Upper lobe of left lung (tissue), 6 donors: ENCODE measurements at regions not wholly inside any gene's neighbourhood (a gene's known extent, or its start where the extent isn't known, plus 50 kb on each side); places are given as distances from the start of the nearest gene placed in this dataset.
A peak's percentile ranks its signal among the peaks of the same experiment; 100 is the strongest.

Source experiments
- ATAC-seq, 2 donors: fragments of 200-7000 bp; cut with Tn5 transposase; one replicate each; pipeline ENCODE4 v1.9.1; 2022; ENCODE audit warnings: mild to moderate bottlenecking in 2 of 2, moderate library complexity in 2 of 2; ENCODE audit not compliant: low FRiP score in 2 of 2
- DNase-seq, 2 donors: peaks; one replicate each; pipeline ENCODE4 v3.0.0-alpha.2; 2019 to 2020
- H3K27ac ChIP-seq, 4 donors: fragments of 200-600 bp; sonication (generic); one replicate each; pipeline ENCODE4 v1.5.1; 2016 to 2019
- H3K27me3 ChIP-seq, 4 donors: fragments of 200-600 bp; sonication (generic); one replicate each; pipeline ENCODE4 v1.5.1; 2017 to 2019
- H3K36me3 ChIP-seq, 4 donors: fragments of 200-600 bp; sonication (generic); one replicate each; pipeline ENCODE4 v1.5.1; 2016 to 2019
- H3K4me1 ChIP-seq, 4 donors: fragments of 200-600 bp; sonication (generic); one replicate each; pipeline ENCODE4 v1.5.1; 2018 to 2019
- H3K4me3 ChIP-seq, 4 donors: fragments of 200-600 bp; sonication (generic); one replicate each; pipeline ENCODE4 v1.5.1; 2017 to 2019; ENCODE audit warnings: mild to moderate bottlenecking in 2 of 4, moderate library complexity in 1 of 4
- H3K9me3 ChIP-seq, 4 donors: fragments of 200-600 bp; sonication (generic); one replicate each; pipeline ENCODE4 v1.5.1; 2018 to 2019
- EP300 ChIP-seq, 4 donors: sonication (generic); formaldehyde crosslinking; IDR thresholded peaks; one replicate each; pipeline ENCODE4 v1.5.1; 2017; ENCODE audit warnings: antibody characterized with exemption in 4 of 4, control low read depth in 2 of 4
- POLR2A ChIP-seq, 4 donors: fragments of 450-650 bp; IDR thresholded peaks; one replicate each; pipeline ENCODE4 v1.5.1; 2016 to 2017; ENCODE audit warnings: antibody characterized with exemption in 4 of 4, mild to moderate bottlenecking in 2 of 4
- POLR2AphosphoS5 ChIP-seq, 2 donors: sonication (generic); formaldehyde crosslinking; IDR thresholded peaks; one replicate each; pipeline ENCODE4 v1.5.1; 2017; ENCODE audit warnings: antibody characterized with exemption in 2 of 2
- WGBS, 2 donors: methylation state at CpG; one replicate each; pipeline ENCODE4 v1.1.5; 2017 to 2018; 5-methylcytosine and 5-hydroxymethylcytosine counted together
- TF ChIP-seq, protein P1 (sequence below), 6 experiments: fragments of 450-650 bp in 4 of 6; fragments of 200-600 bp in 2 of 6; sonication (generic) in 2 of 6; IDR thresholded peaks; one replicate each; pipeline ENCODE4 v1.5.1; 2016 to 2019; ENCODE audit warnings: antibody characterized with exemption in 6 of 6
- donor health status: DM: no; HTN: no; CAD: no; lungs with moderate emphysema.
- donor health status: DM: no; HTN: yes; CAD: no; lungs with severe emphysema.

DNA sequence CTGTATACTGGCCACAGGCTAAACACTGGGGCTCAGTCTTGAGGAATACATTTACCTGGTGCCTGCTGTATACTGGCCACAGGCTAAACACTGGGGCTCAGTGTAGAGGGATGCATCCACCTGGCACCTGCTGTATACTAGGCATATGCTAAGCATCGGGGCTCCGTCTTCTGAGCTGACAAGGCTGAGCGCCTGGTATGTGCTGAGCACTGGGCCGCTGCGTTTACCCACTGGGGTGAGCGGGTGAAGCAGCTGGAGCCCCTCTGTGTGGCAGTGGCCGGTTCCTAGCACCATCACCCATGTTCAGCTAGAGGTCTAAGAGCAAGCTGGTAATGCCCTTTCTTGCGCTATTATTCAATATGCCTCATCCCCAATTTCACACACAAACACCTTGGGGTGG, 93.4 kb downstream of the ADRA2C start:
- H3K4me1 ChIP-seq: peaks cover 0 to 8% (median 0%) of the 10 kb centered on the region in 4 donors
- TF ChIP-seq EP300 (IDR thresholded peaks at IDR 0.05): no peak
- no peak for TF ChIP-seq POLR2A (IDR thresholded peaks at IDR 0.05)
- TF ChIP-seq POLR2AphosphoS5 (IDR thresholded peaks at IDR 0.05): no peak
- TF ChIP-seq, protein P1, sequence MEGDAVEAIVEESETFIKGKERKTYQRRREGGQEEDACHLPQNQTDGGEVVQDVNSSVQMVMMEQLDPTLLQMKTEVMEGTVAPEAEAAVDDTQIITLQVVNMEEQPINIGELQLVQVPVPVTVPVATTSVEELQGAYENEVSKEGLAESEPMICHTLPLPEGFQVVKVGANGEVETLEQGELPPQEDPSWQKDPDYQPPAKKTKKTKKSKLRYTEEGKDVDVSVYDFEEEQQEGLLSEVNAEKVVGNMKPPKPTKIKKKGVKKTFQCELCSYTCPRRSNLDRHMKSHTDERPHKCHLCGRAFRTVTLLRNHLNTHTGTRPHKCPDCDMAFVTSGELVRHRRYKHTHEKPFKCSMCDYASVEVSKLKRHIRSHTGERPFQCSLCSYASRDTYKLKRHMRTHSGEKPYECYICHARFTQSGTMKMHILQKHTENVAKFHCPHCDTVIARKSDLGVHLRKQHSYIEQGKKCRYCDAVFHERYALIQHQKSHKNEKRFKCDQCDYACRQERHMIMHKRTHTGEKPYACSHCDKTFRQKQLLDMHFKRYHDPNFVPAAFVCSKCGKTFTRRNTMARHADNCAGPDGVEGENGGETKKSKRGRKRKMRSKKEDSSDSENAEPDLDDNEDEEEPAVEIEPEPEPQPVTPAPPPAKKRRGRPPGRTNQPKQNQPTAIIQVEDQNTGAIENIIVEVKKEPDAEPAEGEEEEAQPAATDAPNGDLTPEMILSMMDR (IDR thresholded peaks at IDR 0.05): no peak
- no peak overlapping the region for H3K27ac ChIP-seq
- no peak overlapping the region for H3K4me3 ChIP-seq
- no peaks in the 10 kb centered on the region for H3K9me3 ChIP-seq
- 95 to 100% methylated on average over 1 to 8 of the region's 8 CpGs for WGBS, 2 donors
- H3K27me3 ChIP-seq: peaks cover 0 to 2% (median 0%) of the 10 kb centered on the region in 4 donors
- DNase-seq (peak in 1 of 2 donors; percentile 29), ATAC-seq (no peak)
- H3K36me3 ChIP-seq: no peaks in the 10 kb centered on the region

DNA sequence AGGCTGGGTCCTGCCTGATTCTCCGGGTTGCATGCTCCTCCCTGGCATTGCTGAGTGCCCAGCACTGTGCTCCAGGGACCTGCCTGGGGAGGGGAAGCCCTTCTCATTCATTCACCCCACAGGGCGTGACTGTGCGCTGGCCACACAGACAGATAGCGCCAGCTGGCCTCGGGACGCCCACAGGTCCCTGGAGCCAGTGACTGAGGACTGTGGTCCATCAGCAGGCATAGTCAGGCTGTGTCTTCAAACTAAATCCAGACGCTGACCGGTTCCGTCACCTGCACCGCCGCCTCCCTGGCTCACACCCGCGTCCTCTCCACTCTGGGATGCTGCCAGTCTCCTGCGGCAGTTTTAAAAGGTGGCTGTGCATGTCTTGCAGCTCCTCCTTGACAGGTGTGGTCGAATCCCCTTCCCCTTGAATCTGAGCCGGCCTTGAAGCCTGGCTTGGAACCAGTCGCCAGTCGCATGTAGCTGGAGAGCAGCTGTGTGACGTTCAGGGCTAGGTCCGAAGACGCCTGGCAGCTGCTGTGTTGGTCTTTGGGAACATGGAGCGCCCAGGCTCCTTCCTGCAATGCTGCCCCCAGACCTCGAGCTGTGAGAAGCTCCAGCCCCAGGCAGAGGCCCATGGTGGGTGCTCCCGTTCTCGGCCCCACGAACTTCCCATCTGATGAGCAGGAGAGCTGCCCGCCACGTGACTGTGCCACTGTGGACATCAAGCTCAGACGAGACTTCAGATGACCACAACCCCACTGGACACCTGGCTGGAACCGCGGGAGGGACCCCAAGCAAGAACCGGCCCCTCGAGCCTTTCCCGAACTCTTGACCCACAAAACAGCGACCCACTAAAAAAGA, 94.1 kb downstream of the ADRA2C start:
- H3K36me3 ChIP-seq: no peaks in the 10 kb centered on the region
- peaks cover 0 to 8% (median 0%) of the 10 kb centered on the region in 4 donors for H3K4me1 ChIP-seq

DNA sequence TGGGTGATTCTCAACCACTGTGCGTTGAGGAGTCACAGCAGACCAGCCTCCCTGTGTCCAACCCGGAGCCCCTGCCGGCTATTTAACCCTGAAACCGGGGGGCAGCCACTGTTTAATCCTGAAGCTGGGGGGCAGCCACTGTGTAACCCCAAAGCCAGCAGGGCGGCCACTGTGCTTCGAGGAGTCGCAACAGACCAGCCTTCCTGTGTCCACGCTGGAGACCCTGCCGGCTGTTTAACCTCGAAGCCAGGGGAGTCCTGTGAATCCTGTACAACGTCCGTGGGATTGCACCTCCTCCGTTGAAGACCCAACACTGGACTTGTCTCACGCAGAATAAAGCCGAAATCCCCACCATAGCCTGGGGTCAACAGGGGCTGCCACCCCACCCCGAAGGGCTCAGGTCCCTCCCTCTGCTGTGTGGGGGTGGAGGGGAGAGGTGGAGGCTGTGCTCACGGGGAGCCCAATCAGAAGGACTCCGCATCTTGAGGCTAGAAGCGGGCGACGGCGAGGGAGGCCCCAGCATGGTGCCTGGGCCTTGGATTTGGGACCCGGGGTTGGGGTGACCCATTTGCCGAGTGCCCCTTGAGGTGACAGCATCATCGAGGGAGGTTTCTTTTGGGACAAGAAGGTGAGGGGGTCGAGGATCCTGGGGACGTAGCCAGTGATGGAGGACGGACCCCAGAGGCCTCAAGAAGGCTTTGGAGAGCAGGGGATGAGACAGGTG, 94.9 kb downstream of the ADRA2C start:
- no peaks in the 10 kb centered on the region for H3K36me3 ChIP-seq
- ATAC-seq (no peak), DNase-seq (peak in 1 of 2 donors; percentile 49)
- no peak overlapping the region for H3K4me3 ChIP-seq
- H3K9me3 ChIP-seq: no peaks in the 10 kb centered on the region
- peaks cover 0 to 8% (median 0%) of the 10 kb centered on the region in 4 donors for H3K4me1 ChIP-seq
- TF ChIP-seq POLR2AphosphoS5 (IDR thresholded peaks at IDR 0.05) (no peak), POLR2A (IDR thresholded peaks at IDR 0.05) (no peak), EP300 (IDR thresholded peaks at IDR 0.05) (no peak)
- TF ChIP-seq, protein P1 (IDR thresholded peaks at IDR 0.05): no peak
- H3K27ac ChIP-seq: no peak overlapping the region
- H3K27me3 ChIP-seq: no peaks in the 10 kb centered on the region
- 85 to 93% methylated on average over 27 to 28 of the region's 28 CpGs for WGBS, 2 donors

More for the DNA sequence above, 94.1 kb downstream of the ADRA2C start:
- no peak overlapping the region for H3K4me3 ChIP-seq
- ATAC-seq: no peak
- H3K27ac ChIP-seq: no peak overlapping the region
- no peaks in the 10 kb centered on the region for H3K9me3 ChIP-seq
- TF ChIP-seq POLR2A (IDR thresholded peaks at IDR 0.05) (no peak), POLR2AphosphoS5 (IDR thresholded peaks at IDR 0.05) (no peak), EP300 (IDR thresholded peaks at IDR 0.05) (no peak)
- TF ChIP-seq, protein P1 (IDR thresholded peaks at IDR 0.05): no peak
- peak in 1 of 2 donors; percentile 54 for DNase-seq
- 66 to 80% methylated on average over 11 to 34 of the region's 35 CpGs for WGBS, 2 donors
- H3K27me3 ChIP-seq: no peaks in the 10 kb centered on the region

DNA sequence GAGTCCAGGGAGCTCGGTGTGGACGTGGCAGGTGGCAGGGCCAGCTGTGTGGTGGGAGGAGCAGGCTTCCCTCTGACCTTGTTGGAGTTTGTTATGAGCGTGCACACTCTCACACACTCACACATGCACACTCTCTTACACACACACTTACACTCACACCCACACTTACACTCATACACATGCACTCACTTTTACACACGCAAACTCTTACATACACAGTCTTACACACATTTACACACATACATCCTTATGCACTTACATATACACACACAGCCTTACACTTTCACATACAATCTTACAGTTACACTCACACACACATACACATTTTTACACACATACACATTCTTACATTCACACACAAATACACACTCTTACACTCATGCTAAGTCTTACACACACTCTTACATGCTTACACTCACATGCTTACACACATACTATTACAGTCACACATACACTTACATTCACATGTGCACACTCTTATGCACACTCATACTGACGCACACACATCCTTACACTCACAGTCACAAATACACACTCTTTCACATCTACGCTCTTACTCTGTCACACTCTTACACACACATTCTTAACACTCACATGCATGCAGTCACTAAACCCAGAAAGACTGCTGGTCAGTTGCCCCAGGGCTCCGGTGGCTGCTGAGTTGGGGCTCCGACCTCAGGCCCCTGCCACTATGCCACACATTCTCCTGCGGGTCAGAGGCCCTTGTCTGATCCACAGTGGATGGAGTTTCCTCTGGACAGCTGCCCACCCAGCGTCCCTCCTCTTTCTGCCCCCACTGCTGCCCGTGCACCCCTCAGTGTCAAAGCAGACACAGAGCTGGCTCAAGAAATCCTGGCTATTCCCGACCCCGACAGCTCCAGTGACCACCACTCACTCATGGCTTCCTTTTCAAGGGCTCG, 95.8 kb downstream of the ADRA2C start:
- Histone ChIP-seq H3K27ac (no peak overlapping the region), H3K9me3 (no peaks in the 10 kb centered on the region), H3K36me3 (no peaks in the 10 kb centered on the region), H3K4me1 (peaks cover 0 to 8% (median 0%) of the 10 kb centered on the region in 4 donors), H3K27me3 (no peaks in the 10 kb centered on the region), H3K4me3 (no peak overlapping the region)
- no peak for ATAC-seq
- peak in 1 of 2 donors; percentile 37 for DNase-seq
- WGBS, 2 donors: 53 to 54% methylated on average over 13 to 14 of the region's 14 CpGs
- TF ChIP-seq EP300 (IDR thresholded peaks at IDR 0.05): no peak
- no peak for TF ChIP-seq POLR2A (IDR thresholded peaks at IDR 0.05)
- no peak for TF ChIP-seq POLR2AphosphoS5 (IDR thresholded peaks at IDR 0.05)
- TF ChIP-seq, protein P1 (IDR thresholded peaks at IDR 0.05): no peak
